ENCODE measurements at regions not wholly inside any gene's neighbourhood (a gene's known extent, or its start where the extent isn't known, plus 50 kb on each side); places are given as distances from the start of the nearest gene placed in this dataset.

DNA sequence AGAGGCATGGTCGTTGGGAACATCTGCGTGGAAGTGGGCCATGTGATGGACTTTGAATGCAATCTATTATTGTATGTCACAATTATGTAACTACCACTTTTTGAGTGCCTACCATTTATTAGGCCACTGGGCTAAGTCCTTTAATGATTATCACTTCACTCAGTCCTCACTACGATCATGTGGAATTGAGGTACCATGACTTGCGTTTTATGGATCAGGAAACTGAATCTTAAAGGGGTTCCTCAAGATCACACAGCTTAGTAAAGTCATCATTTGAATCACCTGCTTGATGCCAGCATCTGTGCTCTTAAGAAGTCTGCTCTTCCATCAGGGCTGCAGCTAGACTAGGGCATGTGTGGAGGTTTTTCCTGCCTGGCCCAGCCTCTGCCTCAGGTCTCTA lies 136.7 kb downstream of the DAD1 start:
- TF ChIP-seq, protein P1, sequence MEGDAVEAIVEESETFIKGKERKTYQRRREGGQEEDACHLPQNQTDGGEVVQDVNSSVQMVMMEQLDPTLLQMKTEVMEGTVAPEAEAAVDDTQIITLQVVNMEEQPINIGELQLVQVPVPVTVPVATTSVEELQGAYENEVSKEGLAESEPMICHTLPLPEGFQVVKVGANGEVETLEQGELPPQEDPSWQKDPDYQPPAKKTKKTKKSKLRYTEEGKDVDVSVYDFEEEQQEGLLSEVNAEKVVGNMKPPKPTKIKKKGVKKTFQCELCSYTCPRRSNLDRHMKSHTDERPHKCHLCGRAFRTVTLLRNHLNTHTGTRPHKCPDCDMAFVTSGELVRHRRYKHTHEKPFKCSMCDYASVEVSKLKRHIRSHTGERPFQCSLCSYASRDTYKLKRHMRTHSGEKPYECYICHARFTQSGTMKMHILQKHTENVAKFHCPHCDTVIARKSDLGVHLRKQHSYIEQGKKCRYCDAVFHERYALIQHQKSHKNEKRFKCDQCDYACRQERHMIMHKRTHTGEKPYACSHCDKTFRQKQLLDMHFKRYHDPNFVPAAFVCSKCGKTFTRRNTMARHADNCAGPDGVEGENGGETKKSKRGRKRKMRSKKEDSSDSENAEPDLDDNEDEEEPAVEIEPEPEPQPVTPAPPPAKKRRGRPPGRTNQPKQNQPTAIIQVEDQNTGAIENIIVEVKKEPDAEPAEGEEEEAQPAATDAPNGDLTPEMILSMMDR (IDR thresholded peaks at IDR 0.05; ENCODE audit: low read depth, low read length): no peak
- no peak for TF ChIP-seq EZH2phosphoT487 (IDR thresholded peaks at IDR 0.05; ENCODE audit: low read depth)

Measured in OCI-LY3 (cell line).